ENCODE measurements at regions not wholly inside any gene's neighbourhood (a gene's known extent, or its start where the extent isn't known, plus 50 kb on each side); places are given as distances from the start of the nearest gene placed in this dataset.

- TF ChIP-seq ATF3 (IDR thresholded peaks at IDR 0.05) = peak; percentile 68
- TF ChIP-seq ATF3 (CRISPR knock-in tag; conservative IDR thresholded peaks at IDR 0.05) = no peak
- no peak for TF ChIP-seq BHLHE40 (IDR thresholded peaks at IDR 0.05; ENCODE audit: low read length)
- TF ChIP-seq ZNF384 (IDR thresholded peaks at IDR 0.05; ENCODE audit: low read depth, low read length) = 0 out of 2 replicates have a peak, but pooled peaks have one; percentile 15
- no peak for TF ChIP-seq ZFP36 (IDR thresholded peaks at IDR 0.05; ENCODE audit: low read depth, low read length, partially characterized antibody)
- TF ChIP-seq ZSCAN32 (CRISPR knock-in tag; IDR thresholded peaks at IDR 0.05) = peak; percentile 65; the same call in 1 of the 2 replicates
These were observed 325.2 kb upstream of the NT5E start (continued) for GRCh38 chr6:85124472-85125354.

GRCh38 chr6:85121158-85121557 lies 328.7 kb upstream of the NT5E start:
- 0% methylated on average over 1 of the region's 1 CpG for WGBS (ENCODE audit: insufficient coverage, low coverage, missing lambda C conversion rate)
- no peak for FAIRE-seq
- intact Hi-C loops (cut with micrococcal nuclease) (loop anchor here (10.0 kb wide), 1 partner anchor 356 kb away; the partner anchor contains the start of gene TBX18), in situ Hi-C loops (cut with MboI) (no loop called here)
- CTCF ChIA-PET (ENCODE audit: low intra/inter-chr PET ratio) = no interaction called here
- H2AFZ ChIP-seq (ENCODE audit: low read depth, low read length) = no peak overlapping the region
- H4K20me1 ChIP-seq (replicated peaks; ENCODE audit: control insufficient read depth, insufficient read depth, low read length) = no peaks in the 10 kb centered on the region
- no peak overlapping the region for H3K27ac ChIP-seq (ENCODE audit: extremely low read depth, low read depth, low read length)
- no peaks in the 10 kb centered on the region for H3K9me1 ChIP-seq (ENCODE audit: control insufficient read depth, insufficient read depth, low read length)
- POLR2A ChIA-PET = no interaction called here
- H3K4me2 ChIP-seq (ENCODE audit: insufficient read depth, low read length) = no peak overlapping the region
- H3K4me3 ChIP-seq = no peak overlapping the region
- no peaks in the 10 kb centered on the region for H3K36me3 ChIP-seq (ENCODE audit: control insufficient read depth, insufficient read depth, low read length)
- no peak for DNase-seq (ENCODE audit: extremely low read depth in 1 of 4, low spot score in 3 of 4)
- no peaks in the 10 kb centered on the region for H3K9me3 ChIP-seq (replicated peaks; ENCODE audit: control insufficient read depth, insufficient read depth, low read depth, low read length)
- no peak for ATAC-seq
- BruUV-seq (replicated peaks) = no TSS peak
- no peaks in the 10 kb centered on the region for H3K27me3 ChIP-seq (ENCODE audit: control insufficient read depth in 2 of 2, insufficient read depth in 2 of 2, low read length in 2 of 2)
- H3K9ac ChIP-seq (ENCODE audit: insufficient read depth in 1 of 2, low read depth in 2 of 2, low read length in 2 of 2) = no peak overlapping the region
- H3K4me1 ChIP-seq (replicated peaks in 1 of 2; ENCODE audit: control insufficient read depth in 2 of 2, insufficient read depth in 2 of 2, low read length in 2 of 2) = no peaks in the 10 kb centered on the region; a peak in 1 of 5 replicates
- H3K79me2 ChIP-seq (ENCODE audit: control insufficient read depth, insufficient read depth, low read length) = no peaks in the 10 kb centered on the region
- TF ChIP-seq ZNF174 (CRISPR knock-in tag; IDR thresholded peaks at IDR 0.05) (no peak), MTA2 (IDR thresholded peaks at IDR 0.05; ENCODE audit: low read depth) (no peak), ZC3H11A (IDR thresholded peaks at IDR 0.05; ENCODE audit: low read depth, low read length) (no peak), CHD4 (IDR thresholded peaks at IDR 0.05; ENCODE audit: insufficient read depth, insufficient replicate concordance, low read depth, low read length, poor library complexity, severe bottlenecking) (no peak), KLF1 (tag; IDR thresholded peaks at IDR 0.05) (no peak), DDX20 (tag; IDR thresholded peaks at IDR 0.05; ENCODE audit: low read depth) (no peak), POLR2B (IDR thresholded peaks at IDR 0.05; ENCODE audit: low read depth, partially characterized antibody) (no peak), ZC3H8 (IDR thresholded peaks at IDR 0.05) (no peak), SOX6 (IDR thresholded peaks at IDR 0.05) (no peak), PTRF (tag; IDR thresholded peaks at IDR 0.05) (no peak)
- TF ChIP-seq, protein P1, sequence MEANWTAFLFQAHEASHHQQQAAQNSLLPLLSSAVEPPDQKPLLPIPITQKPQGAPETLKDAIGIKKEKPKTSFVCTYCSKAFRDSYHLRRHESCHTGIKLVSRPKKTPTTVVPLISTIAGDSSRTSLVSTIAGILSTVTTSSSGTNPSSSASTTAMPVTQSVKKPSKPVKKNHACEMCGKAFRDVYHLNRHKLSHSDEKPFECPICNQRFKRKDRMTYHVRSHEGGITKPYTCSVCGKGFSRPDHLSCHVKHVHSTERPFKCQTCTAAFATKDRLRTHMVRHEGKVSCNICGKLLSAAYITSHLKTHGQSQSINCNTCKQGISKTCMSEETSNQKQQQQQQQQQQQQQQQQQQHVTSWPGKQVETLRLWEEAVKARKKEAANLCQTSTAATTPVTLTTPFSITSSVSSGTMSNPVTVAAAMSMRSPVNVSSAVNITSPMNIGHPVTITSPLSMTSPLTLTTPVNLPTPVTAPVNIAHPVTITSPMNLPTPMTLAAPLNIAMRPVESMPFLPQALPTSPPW (CRISPR knock-in tag; IDR thresholded peaks at IDR 0.05) = no peak

All from K562 (cell line).